ENCODE measurements at regions not wholly inside any gene's neighbourhood (a gene's known extent, or its start where the extent isn't known, plus 50 kb on each side); places are given as distances from the start of the nearest gene placed in this dataset.

- no peak overlapping the region for H3K9ac ChIP-seq (replicated peaks; ENCODE audit: extremely low read depth, insufficient read depth, low read length)
- no peak overlapping the region for H2AFZ ChIP-seq (ENCODE audit: low read depth, low read length)
- H3K9me3 ChIP-seq (replicated peaks; ENCODE audit: control insufficient read depth, insufficient read depth, low read length): peaks cover 2% of the 10 kb centered on the region
- intact Hi-C loops (cut with micrococcal nuclease) (no loop called here), dilution Hi-C loops (cut with MboI; ENCODE audit: extremely low pct_ligation_motif_present, low sequenced_read_pairs) (no loop called here)
- H3K27ac ChIP-seq (ENCODE audit: insufficient read depth, low read depth, low read length): no peak overlapping the region
- CTCF ChIA-PET: no interaction called here
- H3K9me1 ChIP-seq (replicated peaks; ENCODE audit: control insufficient read depth, extremely low read depth, insufficient read depth, low read length): no peaks in the 10 kb centered on the region
- no TSS peak for BruUV-seq (replicated peaks)
- no peaks in the 10 kb centered on the region for H3K36me3 ChIP-seq (ENCODE audit: control insufficient read depth in 2 of 2, extremely low read depth in 1 of 2, insufficient read depth in 2 of 2, low read length in 2 of 2)
- no peak for DNase-seq (ENCODE audit: low read depth, low spot score)
- no peaks in the 10 kb centered on the region for H3K27me3 ChIP-seq (ENCODE audit: control insufficient read depth in 2 of 2, insufficient read depth in 2 of 2, low read length in 2 of 2)
- no peak overlapping the region for H3K4me3 ChIP-seq (replicated peaks in 1 of 3; ENCODE audit: insufficient read depth in 1 of 3, low read depth in 1 of 3, low read length in 3 of 3)
- H3K4me1 ChIP-seq (ENCODE audit: control insufficient read depth, extremely low read depth, insufficient read depth, low read length): no peaks in the 10 kb centered on the region
- no peak for FAIRE-seq
- H3K4me2 ChIP-seq (ENCODE audit: insufficient read depth, low read length): no peak overlapping the region
- POLR2A ChIA-PET: no interaction called here
- H4K20me1 ChIP-seq (replicated peaks; ENCODE audit: control insufficient read depth, extremely low read depth, insufficient read depth, low read length): no peaks in the 10 kb centered on the region
- no peaks in the 10 kb centered on the region for H3K79me2 ChIP-seq (ENCODE audit: control insufficient read depth, insufficient read depth, low read length)
- TF ChIP-seq EZH2 (IDR thresholded peaks at IDR 0.05; ENCODE audit: borderline replicate concordance, low read depth, low read length, severe bottlenecking) (no peak), CTCF (IDR thresholded peaks at IDR 0.05; ENCODE audit: extremely low read depth in 1 of 2, insufficient read depth in 1 of 2, low read depth in 1 of 2, low read length in 2 of 2) (no peak), MAX (IDR thresholded peaks at IDR 0.05; ENCODE audit: insufficient read depth, insufficient read length) (no peak), POLR2A (IDR thresholded peaks at IDR 0.05; ENCODE audit: low read depth, low read length) (no peak), MYC (IDR thresholded peaks at IDR 0.05; ENCODE audit: low read depth, low read length) (no peak)
Observed at GRCh38 chr15:97815835-97816234, 144.7 kb upstream of the ARRDC4 start.

GRCh38 chr15:97817276-97817890 lies 143.1 kb upstream of the ARRDC4 start:
- ChIA-PET CTCF (no interaction called here), POLR2A (no interaction called here)
- intact Hi-C loops (cut with micrococcal nuclease): no loop called here
- Histone ChIP-seq H3K79me2 (ENCODE audit: control insufficient read depth, insufficient read depth, low read length) (no peaks in the 10 kb centered on the region), H3K36me3 (ENCODE audit: control insufficient read depth in 2 of 2, extremely low read depth in 1 of 2, insufficient read depth in 2 of 2, low read length in 2 of 2) (no peaks in the 10 kb centered on the region), H3K9me1 (replicated peaks; ENCODE audit: control insufficient read depth, extremely low read depth, insufficient read depth, low read length) (no peaks in the 10 kb centered on the region), H3K27ac (ENCODE audit: insufficient read depth, low read depth, low read length) (no peak overlapping the region), H3K4me2 (ENCODE audit: insufficient read depth, low read length) (no peak overlapping the region), H3K9me3 (replicated peaks; ENCODE audit: control insufficient read depth, insufficient read depth, low read length) (peaks cover 2% of the 10 kb centered on the region), H3K9ac (replicated peaks; ENCODE audit: extremely low read depth, insufficient read depth, low read length) (no peak overlapping the region), H2AFZ (ENCODE audit: low read depth, low read length) (no peak overlapping the region), H3K4me1 (ENCODE audit: control insufficient read depth, extremely low read depth, insufficient read depth, low read length) (no peaks in the 10 kb centered on the region), H3K27me3 (ENCODE audit: control insufficient read depth in 2 of 2, insufficient read depth in 2 of 2, low read length in 2 of 2) (no peaks in the 10 kb centered on the region), H3K4me3 (replicated peaks in 1 of 3; ENCODE audit: insufficient read depth in 1 of 3, low read depth in 1 of 3, low read length in 3 of 3) (no peak overlapping the region), H4K20me1 (replicated peaks; ENCODE audit: control insufficient read depth, extremely low read depth, insufficient read depth, low read length) (no peaks in the 10 kb centered on the region)
- FAIRE-seq (no peak), DNase-seq (ENCODE audit: low read depth, low spot score) (no peak)
- TF ChIP-seq EZH2 (IDR thresholded peaks at IDR 0.05; ENCODE audit: borderline replicate concordance, low read depth, low read length, severe bottlenecking) (no peak), POLR2AphosphoS5 (IDR thresholded peaks at IDR 0.05; ENCODE audit: insufficient read depth, low read depth, low read length) (no peak), POLR2A (IDR thresholded peaks at IDR 0.05; ENCODE audit: low read depth, low read length) (no peak)
- dilution Hi-C loops (cut with MboI; ENCODE audit: extremely low pct_ligation_motif_present, low sequenced_read_pairs): no loop called here
- BruUV-seq (replicated peaks): no TSS peak

Data from endothelial cell of umbilical vein (primary cell).